ES-I3 (cell line): ENCODE measurements at regions not wholly inside any gene's neighbourhood (a gene's known extent, or its start where the extent isn't known, plus 50 kb on each side); places are given as distances from the start of the nearest gene placed in this dataset.

ENCODE experiments used
- H3K36me3 ChIP-seq: 2 replicates; pipeline ENCODE4 v1.6.1; 2013; ENCODE audit warnings: mild to moderate bottlenecking, low read length, control low read depth, moderate library complexity; ENCODE audit not compliant: insufficient read depth
- H3K4me1 ChIP-seq: 2 replicates; pipeline ENCODE4 v1.6.1; 2013; ENCODE audit warnings: mild to moderate bottlenecking, control low read depth, low read length; ENCODE audit not compliant: insufficient read depth
- H3K9ac ChIP-seq: 2 replicates; pipeline ENCODE4 v1.6.1; 2013; ENCODE audit warnings: low read depth, mild to moderate bottlenecking, low read length, moderate library complexity
- H3K9me3 ChIP-seq: 2 replicates; pipeline ENCODE4 v1.6.1; 2013; ENCODE audit warnings: mild to moderate bottlenecking, low read length, moderate library complexity; ENCODE audit not compliant: control insufficient read depth, insufficient read depth

GRCh38 chr10:108301002-108301401 lies 1136.5 kb upstream of the SORCS1 start:
- Histone ChIP-seq H3K4me1 (no peaks in the 10 kb centered on the region), H3K36me3 (no peaks in the 10 kb centered on the region), H3K9me3 (no peaks in the 10 kb centered on the region), H3K9ac (no peak overlapping the region)

- no peaks in the 10 kb centered on the region for H3K9me3 ChIP-seq
- no peak overlapping the region for H3K9ac ChIP-seq
- no peaks in the 10 kb centered on the region for H3K4me1 ChIP-seq
- H3K36me3 ChIP-seq, result no peaks in the 10 kb centered on the region
These were observed 1126.3 kb upstream of the SORCS1 start for GRCh38 chr10:108290823-108291222.

GRCh38 chr10:108275895-108276685 lies 1111.6 kb upstream of the SORCS1 start:
- Histone ChIP-seq H3K9me3 (no peaks in the 10 kb centered on the region), H3K4me1 (no peaks in the 10 kb centered on the region)

GRCh38 chr10:108260383-108260906 lies 1095.9 kb upstream of the SORCS1 start:
- no peak overlapping the region for H3K9ac ChIP-seq
- H3K9me3 ChIP-seq, result no peaks in the 10 kb centered on the region
- no peaks in the 10 kb centered on the region for H3K4me1 ChIP-seq
- H3K36me3 ChIP-seq, result no peaks in the 10 kb centered on the region; the same call in 1 of the 2 replicates

More at GRCh38 chr10:108275895-108276685, 1111.6 kb upstream of the SORCS1 start:
- Histone ChIP-seq H3K9ac (no peak overlapping the region), H3K36me3 (no peaks in the 10 kb centered on the region)

- no peak overlapping the region for H3K9ac ChIP-seq
- no peaks in the 10 kb centered on the region for H3K9me3 ChIP-seq
- H3K4me1 ChIP-seq, result no peaks in the 10 kb centered on the region
- H3K36me3 ChIP-seq, result no peaks in the 10 kb centered on the region
These were observed 1089.6 kb upstream of the SORCS1 start for GRCh38 chr10:108254089-108254488.

GRCh38 chr10:108252771-108253170 lies 1088.3 kb upstream of the SORCS1 start:
- Histone ChIP-seq H3K9ac (no peak overlapping the region), H3K4me1 (no peaks in the 10 kb centered on the region), H3K9me3 (no peaks in the 10 kb centered on the region), H3K36me3 (no peaks in the 10 kb centered on the region)

GRCh38 chr10:108250936-108251620 lies 1086.6 kb upstream of the SORCS1 start:
- no peaks in the 10 kb centered on the region for H3K4me1 ChIP-seq
- no peaks in the 10 kb centered on the region for H3K36me3 ChIP-seq
- no peak overlapping the region for H3K9ac ChIP-seq
- H3K9me3 ChIP-seq, result no peaks in the 10 kb centered on the region; the same call in 1 of the 2 replicates

- no peaks in the 10 kb centered on the region for H3K36me3 ChIP-seq
These were observed 1085.4 kb upstream of the SORCS1 start for GRCh38 chr10:108249940-108250339.

GRCh38 chr10:108244443-108245228 lies 1080.1 kb upstream of the SORCS1 start:
- no peaks in the 10 kb centered on the region for H3K36me3 ChIP-seq
- H3K9me3 ChIP-seq, result peaks cover 3% of the 10 kb centered on the region
- H3K4me1 ChIP-seq, result no peaks in the 10 kb centered on the region
- no peak overlapping the region for H3K9ac ChIP-seq

More at GRCh38 chr10:108249940-108250339, 1085.4 kb upstream of the SORCS1 start:
- no peaks in the 10 kb centered on the region; the same call in 1 of the 2 replicates for H3K9me3 ChIP-seq
- H3K9ac ChIP-seq, result no peak overlapping the region
- no peaks in the 10 kb centered on the region for H3K4me1 ChIP-seq

GRCh38 chr10:108241166-108241565 lies 1076.7 kb upstream of the SORCS1 start:
- Histone ChIP-seq H3K36me3 (no peaks in the 10 kb centered on the region), H3K4me1 (no peaks in the 10 kb centered on the region), H3K9me3 (peaks cover 6% of the 10 kb centered on the region), H3K9ac (no peak overlapping the region)

- Histone ChIP-seq H3K9me3 (0 out of 2 replicates have a peak, but pooled peaks cover 2% of the 10 kb centered on the region), H3K9ac (no peak overlapping the region), H3K36me3 (no peaks in the 10 kb centered on the region), H3K4me1 (no peaks in the 10 kb centered on the region)
These were observed 1073.8 kb upstream of the SORCS1 start for GRCh38 chr10:108238261-108238660.

GRCh38 chr10:108230478-108231170 lies 1066.1 kb upstream of the SORCS1 start:
- no peaks in the 10 kb centered on the region for H3K9me3 ChIP-seq
- no peaks in the 10 kb centered on the region for H3K36me3 ChIP-seq
- no peaks in the 10 kb centered on the region for H3K4me1 ChIP-seq
- H3K9ac ChIP-seq, result no peak overlapping the region

GRCh38 chr10:108208732-108209131 lies 1044.2 kb upstream of the SORCS1 start:
- Histone ChIP-seq H3K9ac (no peak overlapping the region), H3K36me3 (no peaks in the 10 kb centered on the region)

GRCh38 chr10:108208038-108208437 lies 1043.5 kb upstream of the SORCS1 start:
- Histone ChIP-seq H3K4me1 (no peaks in the 10 kb centered on the region), H3K36me3 (no peaks in the 10 kb centered on the region), H3K9ac (no peak overlapping the region), H3K9me3 (no peaks in the 10 kb centered on the region)

More at GRCh38 chr10:108208732-108209131, 1044.2 kb upstream of the SORCS1 start:
- Histone ChIP-seq H3K9me3 (no peaks in the 10 kb centered on the region), H3K4me1 (no peaks in the 10 kb centered on the region)
